Neuronal stem cell (in vitro differentiated cells): ENCODE measurements at regions not wholly inside any gene's neighbourhood (a gene's known extent, or its start where the extent isn't known, plus 50 kb on each side); places are given as distances from the start of the nearest gene placed in this dataset.

ENCODE experiments used
- DNase-seq: peaks from one replicate; pipeline ENCODE4 v3.0.0-alpha.2; 2013; ENCODE audit warnings: low spot score
- H2AFZ ChIP-seq: one replicate; pipeline ENCODE4 v1.6.1; 2013; ENCODE audit warnings: mild to moderate bottlenecking, low read length, inconsistent platforms
- H2AK5ac ChIP-seq: 2 replicates; pipeline ENCODE4 v1.6.1; 2013; ENCODE audit warnings: low read depth, mild to moderate bottlenecking, inconsistent platforms, low read length, moderate library complexity, mixed read lengths
- H2BK120ac ChIP-seq: 2 replicates; pipeline ENCODE4 v1.6.1; 2013; ENCODE audit warnings: low read depth, mild to moderate bottlenecking, inconsistent platforms, low read length, moderate library complexity, mixed read lengths
- H2BK12ac ChIP-seq: one replicate; pipeline ENCODE4 v1.6.1; 2013; ENCODE audit warnings: low read length, inconsistent platforms
- H2BK15ac ChIP-seq: 2 replicates; pipeline ENCODE4 v1.6.1; 2013; ENCODE audit warnings: mild to moderate bottlenecking, low read length, inconsistent platforms, mixed read lengths
- H2BK5ac ChIP-seq: one replicate; pipeline ENCODE4 v1.6.1; 2013; ENCODE audit warnings: inconsistent platforms, mild to moderate bottlenecking, low read length, moderate library complexity
- H3K14ac ChIP-seq: one replicate; pipeline ENCODE4 v1.6.1; 2013; ENCODE audit warnings: low read length, inconsistent platforms
- H3K18ac ChIP-seq: 2 replicates; pipeline ENCODE4 v1.6.1; 2013; ENCODE audit warnings: low read length, inconsistent platforms
- H3K23ac ChIP-seq: 2 replicates; pipeline ENCODE4 v1.6.1; 2013; ENCODE audit warnings: low read depth, mild to moderate bottlenecking, mixed read lengths, low read length, inconsistent platforms; ENCODE audit not compliant: poor library complexity
- H3K27ac ChIP-seq: replicated peaks from 3 replicates; pipeline ENCODE4 v1.5.1; 2013; ENCODE audit warnings: low read length, inconsistent platforms
- H3K27me3 ChIP-seq, 3 experiments: 2 replicates each; pipeline ENCODE4 v1.6.1; 2013; ENCODE audit warnings: low read length in 3 of 3, mild to moderate bottlenecking in 2 of 3, inconsistent platforms in 1 of 3, low read depth in 1 of 3, mixed read lengths in 1 of 3, moderate library complexity in 1 of 3; ENCODE audit not compliant: control insufficient read depth in 3 of 3, insufficient read depth in 3 of 3
- H3K36me3 ChIP-seq, 2 donors: replicated peaks in 1 of 2; 2 replicates each; pipeline ENCODE4 v1.6.1; 2013; ENCODE audit warnings: low read length in 2 of 2; ENCODE audit not compliant: control insufficient read depth in 2 of 2, insufficient read depth in 2 of 2
- H3K4ac ChIP-seq: 2 replicates; pipeline ENCODE4 v1.6.1; 2013; ENCODE audit warnings: inconsistent platforms, mild to moderate bottlenecking, low read length, moderate library complexity
- H3K4me1 ChIP-seq, 2 donors: 1 replicate in 1 of 2; 2 replicates in 1 of 2; pipeline ENCODE4 v1.6.1; 2013; ENCODE audit warnings: low read length in 2 of 2, low read depth in 1 of 2; ENCODE audit not compliant: control insufficient read depth in 2 of 2, insufficient read depth in 1 of 2
- H3K4me2 ChIP-seq: one replicate; pipeline ENCODE4 v1.6.1; 2013; ENCODE audit warnings: mild to moderate bottlenecking, low read length, inconsistent platforms; ENCODE audit not compliant: insufficient read depth, poor library complexity, severe bottlenecking
- H3K4me3 ChIP-seq, 2 donors: 2 replicates each; pipeline ENCODE4 v1.5.1; 2013; ENCODE audit warnings: low read length in 2 of 2, mild to moderate bottlenecking in 2 of 2, inconsistent platforms in 1 of 2, moderate library complexity in 1 of 2
- H3K79me1 ChIP-seq: one replicate; pipeline ENCODE4 v1.6.1; 2013; ENCODE audit warnings: low read depth, mild to moderate bottlenecking, inconsistent platforms, low read length, moderate library complexity
- H3K9ac ChIP-seq: one replicate; pipeline ENCODE4 v1.6.1; 2013; ENCODE audit warnings: mild to moderate bottlenecking, low read depth, low read length, inconsistent platforms; ENCODE audit not compliant: poor library complexity
- H3K9me3 ChIP-seq, 2 donors: replicated peaks in 1 of 2; 2 replicates each; pipeline versions ENCODE3 to v1.6.1; 2013; ENCODE audit warnings: low read length in 2 of 2, mild to moderate bottlenecking in 2 of 2, inconsistent platforms in 1 of 2, low read depth in 1 of 2, mixed read lengths in 1 of 2, moderate library complexity in 1 of 2; ENCODE audit not compliant: control insufficient read depth in 2 of 2, insufficient read depth in 1 of 2
- H4K8ac ChIP-seq: one replicate; pipeline ENCODE4 v1.6.1; 2013; ENCODE audit warnings: low read depth, mild to moderate bottlenecking, inconsistent platforms, low read length, moderate library complexity
- H4K91ac ChIP-seq: one replicate; pipeline ENCODE4 v1.6.1; 2013; ENCODE audit warnings: low read length, low read depth, mild to moderate bottlenecking, inconsistent platforms; ENCODE audit not compliant: poor library complexity
- WGBS, 2 donors: extraction: QIAGEN DNeasy Blood & Tissue Kit; methylation state at CpG; one replicate each; pipeline ENCODE4 v1.1.7; 2013; ENCODE audit warnings: missing lambda C conversion rate in 2 of 2, mixed read lengths in 1 of 2; ENCODE audit not compliant: insufficient read length in 2 of 2, insufficient replicate concordance in 1 of 2; ENCODE audit errors: extremely low coverage in 2 of 2; 5-methylcytosine and 5-hydroxymethylcytosine counted together

DNA sequence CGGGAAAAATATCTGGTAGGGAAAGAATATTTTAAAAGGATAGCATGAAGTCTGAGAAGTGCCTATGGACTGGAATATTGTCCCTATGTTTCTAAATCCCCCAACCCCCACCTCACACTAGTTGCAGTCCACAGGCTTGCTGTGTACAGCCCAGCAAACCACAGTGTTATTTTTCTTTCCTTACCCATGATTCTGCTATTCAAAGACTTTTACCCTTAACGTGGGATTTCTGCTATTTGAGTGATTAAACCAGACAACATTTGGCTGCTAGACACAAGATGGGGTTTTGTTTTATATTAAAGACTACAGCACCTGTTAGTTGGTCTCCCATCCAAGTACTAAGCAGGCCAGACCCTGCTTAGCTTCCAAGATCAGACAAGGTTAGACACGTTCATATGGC, 120.5 kb upstream of the MYO3A start:
- Histone ChIP-seq H3K4me2 (no peak overlapping the region), H3K4ac (no peak overlapping the region), H4K91ac (no peak overlapping the region), H2AFZ (no peak overlapping the region), H2BK5ac (no peak overlapping the region), H2BK15ac (no peak overlapping the region), H3K23ac (no peak overlapping the region), H2AK5ac (no peak overlapping the region), H2BK120ac (no peak overlapping the region), H3K14ac (no peak overlapping the region), H3K27me3 (no peaks in the 10 kb centered on the region), H3K9me3 (peaks cover 0 to 4% of the 10 kb centered on the region in 2 donors), H3K18ac (no peak overlapping the region), H3K79me1 (no peaks in the 10 kb centered on the region), H4K8ac (no peak overlapping the region), H3K4me1 (peaks cover under 1 to 5% of the 10 kb centered on the region in 2 donors), H3K4me3 (no peak overlapping the region), H3K9ac (no peak overlapping the region), H2BK12ac (no peak overlapping the region), H3K27ac (no peak overlapping the region), H3K36me3 (no peaks in the 10 kb centered on the region)
- no CpG with 5 or more reads among the region's 3 CpGs for WGBS, 2 donors
- no peak for DNase-seq

DNA sequence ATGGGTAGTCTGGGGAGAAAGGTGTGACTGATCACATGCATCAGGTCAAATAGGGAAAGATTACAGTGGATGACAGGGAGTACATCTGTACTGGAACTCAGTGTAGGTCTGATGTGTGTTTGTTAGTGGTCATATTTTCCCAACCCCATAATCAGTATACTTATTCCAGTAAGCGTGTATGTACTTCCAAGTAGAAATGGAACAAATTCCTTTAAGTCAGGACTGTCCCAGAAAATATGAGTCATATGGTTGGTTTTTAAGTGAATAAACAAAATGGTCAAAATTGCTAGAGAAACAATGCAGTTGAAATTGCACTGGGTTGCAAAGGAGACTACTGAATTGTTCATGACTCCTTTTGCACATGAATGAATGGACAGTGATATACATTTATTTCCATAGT, 118.8 kb upstream of the MYO3A start:
- no peak for DNase-seq
- Histone ChIP-seq H3K4me3 (no peak overlapping the region), H4K91ac (no peak overlapping the region), H2BK5ac (no peak overlapping the region), H2BK120ac (no peak overlapping the region), H3K9ac (no peak overlapping the region), H3K4ac (no peak overlapping the region), H3K27ac (no peak overlapping the region), H3K4me1 (peaks cover 5 to 7% of the 10 kb centered on the region in 2 donors), H3K14ac (no peak overlapping the region), H3K9me3 (peaks cover 0 to 4% of the 10 kb centered on the region in 2 donors), H2AK5ac (no peak overlapping the region), H3K36me3 (no peaks in the 10 kb centered on the region), H2BK15ac (no peak overlapping the region), H4K8ac (no peak overlapping the region), H2AFZ (no peak overlapping the region), H3K18ac (no peak overlapping the region), H3K79me1 (no peaks in the 10 kb centered on the region), H3K27me3 (no peaks in the 10 kb centered on the region), H3K4me2 (no peak overlapping the region), H2BK12ac (no peak overlapping the region), H3K23ac (no peak overlapping the region)
- WGBS, 2 donors: no CpG with 5 or more reads among the region's 1 CpG

DNA sequence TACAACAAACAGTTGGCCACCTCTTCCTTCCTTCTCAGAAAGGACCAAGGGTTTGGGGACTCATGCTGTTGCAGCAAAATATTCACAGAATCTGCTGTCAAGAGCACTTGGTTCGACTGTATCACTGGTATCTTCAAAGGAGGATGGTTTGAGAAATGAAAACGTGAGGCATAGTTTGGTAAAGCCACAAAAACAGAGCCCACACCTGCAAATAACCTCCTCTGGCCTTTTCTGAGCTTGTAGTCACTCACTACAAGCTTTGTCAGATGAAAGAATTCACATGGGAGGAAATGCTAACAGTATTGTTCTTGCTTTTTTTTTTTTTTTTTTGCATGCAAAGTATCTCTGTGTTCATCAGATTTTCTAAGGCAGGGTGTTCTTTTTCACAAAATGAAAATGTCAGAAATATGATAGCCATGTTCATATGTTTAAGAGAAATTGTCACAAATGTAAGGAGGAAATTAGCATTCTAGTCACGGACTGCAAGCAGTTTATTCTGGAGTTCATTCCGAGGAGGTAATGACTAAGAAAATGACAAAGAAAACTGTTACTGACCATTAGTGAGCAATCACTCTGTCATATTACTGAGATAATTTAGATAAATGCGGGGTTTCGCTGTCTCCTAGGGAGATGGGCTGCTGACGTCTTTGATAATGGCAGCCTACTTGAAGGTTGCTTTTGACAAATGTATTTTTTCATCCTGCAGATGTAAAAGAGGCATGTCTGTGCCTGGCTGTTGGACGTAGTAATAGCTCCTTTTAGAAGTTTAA, 117.8 kb upstream of the MYO3A start:
- WGBS, 2 donors: no CpG with 5 or more reads among the region's 8 CpGs

DNA sequence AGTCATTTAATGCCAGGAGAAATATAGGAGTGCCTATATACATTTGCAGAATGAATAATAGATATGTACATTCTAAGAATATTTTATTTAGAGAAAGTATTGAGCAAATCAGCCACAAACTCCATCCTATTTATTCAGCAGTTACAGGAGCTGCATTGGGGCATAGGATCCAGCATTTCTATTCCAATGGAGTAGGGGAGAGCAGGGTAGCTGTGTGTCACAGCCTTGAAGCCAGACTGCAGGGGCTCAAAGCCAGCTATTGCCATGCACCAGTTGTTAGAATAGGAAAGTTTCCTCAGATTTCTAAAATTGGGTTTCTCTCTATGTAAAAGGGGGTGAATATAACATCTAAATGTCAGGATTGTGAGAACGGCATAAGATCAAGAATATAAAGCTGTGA, 116.8 kb upstream of the MYO3A start:
- Histone ChIP-seq H2AFZ (no peak overlapping the region), H3K14ac (no peak overlapping the region), H3K23ac (no peak overlapping the region), H2AK5ac (no peak overlapping the region), H3K18ac (no peak overlapping the region), H3K27ac (no peak overlapping the region), H3K36me3 (no peaks in the 10 kb centered on the region), H3K9me3 (peaks cover 0 to 4% of the 10 kb centered on the region in 2 donors), H3K9ac (no peak overlapping the region), H2BK5ac (no peak overlapping the region), H3K4me3 (no peak overlapping the region), H3K4me2 (no peak overlapping the region), H3K4ac (no peak overlapping the region), H3K79me1 (no peaks in the 10 kb centered on the region), H3K4me1 (peaks cover 5 to 11% of the 10 kb centered on the region in 2 donors), H2BK15ac (no peak overlapping the region), H2BK120ac (no peak overlapping the region), H4K91ac (no peak overlapping the region), H2BK12ac (no peak overlapping the region), H4K8ac (no peak overlapping the region), H3K27me3 (no peaks in the 10 kb centered on the region)
- no CpG with 5 or more reads among the region's 1 CpG for WGBS, 2 donors
- no peak for DNase-seq

More for the DNA sequence above, 117.8 kb upstream of the MYO3A start:
- Histone ChIP-seq H3K4me2 (no peak overlapping the region), H3K4ac (no peak overlapping the region), H4K91ac (no peak overlapping the region), H3K79me1 (no peaks in the 10 kb centered on the region), H2BK15ac (no peak overlapping the region), H3K27me3 (no peaks in the 10 kb centered on the region), H2BK120ac (no peak overlapping the region), H3K18ac (no peak overlapping the region), H3K9ac (no peak overlapping the region), H3K4me1 (peaks cover 5 to 11% of the 10 kb centered on the region in 2 donors), H3K23ac (no peak overlapping the region), H2BK5ac (no peak overlapping the region), H4K8ac (no peak overlapping the region), H2BK12ac (no peak overlapping the region), H3K14ac (no peak overlapping the region), H3K9me3 (peaks cover 0 to 4% of the 10 kb centered on the region in 2 donors), H3K4me3 (no peak overlapping the region), H3K36me3 (no peaks in the 10 kb centered on the region), H3K27ac (no peak overlapping the region), H2AK5ac (no peak overlapping the region), H2AFZ (peak overlapping the region; percentile 44)
- no peak for DNase-seq
